Natural killer cell (primary cell): ENCODE measurements at regions not wholly inside any gene's neighbourhood (a gene's known extent, or its start where the extent isn't known, plus 50 kb on each side); places are given as distances from the start of the nearest gene placed in this dataset.

Source experiments
- ATAC-seq, 3 donors: fragments of 150-1000 bp in 2 of 3; fragments of 200-7000 bp in 1 of 3; cut with Tn5 transposase; 1 replicate in 1 of 3; 2 replicates in 2 of 3; pipeline ENCODE4 v1.10.0; 2021; ENCODE audit warnings: mild to moderate bottlenecking in 2 of 3, moderate library complexity in 2 of 3
- DNase-seq, 2 donors: peaks; one replicate each; pipeline versions ENCODE4 v3.0.0 to v3.0.0-alpha.2; 2013 to 2021; ENCODE audit warnings: mixed read lengths in 1 of 2
- H3K27ac ChIP-seq: one replicate; pipeline ENCODE4 v1.5.1; 2013; ENCODE audit warnings: mild to moderate bottlenecking, low read length
- H3K27me3 ChIP-seq: one replicate; pipeline ENCODE4 v1.6.1; 2013; ENCODE audit warnings: low read length; ENCODE audit not compliant: control insufficient read depth, insufficient read depth
- H3K36me3 ChIP-seq: one replicate; pipeline ENCODE4 v1.6.1; 2013; ENCODE audit warnings: low read length; ENCODE audit not compliant: control insufficient read depth, insufficient read depth
- H3K4me1 ChIP-seq: one replicate; pipeline ENCODE4 v1.6.1; 2013; ENCODE audit warnings: low read length; ENCODE audit not compliant: control insufficient read depth, insufficient read depth
- H3K4me3 ChIP-seq: one replicate; pipeline ENCODE4 v1.5.1; 2013; ENCODE audit warnings: low read length
- H3K9me3 ChIP-seq: one replicate; pipeline ENCODE4 v1.6.1; 2013; ENCODE audit warnings: low read length; ENCODE audit not compliant: control insufficient read depth, insufficient read depth
- H3K27ac Mint-ChIP-seq, 2 donors: one replicate each; pipeline ENCODE4 v1.8.0; 2022; ENCODE audit warnings: mild to moderate bottlenecking in 2 of 2, mixed read lengths in 2 of 2, moderate library complexity in 1 of 2
- H3K27me3 Mint-ChIP-seq, 2 donors: one replicate each; pipeline ENCODE4 v1.8.0; 2022; ENCODE audit warnings: low read depth in 2 of 2, mixed read lengths in 2 of 2
- H3K36me3 Mint-ChIP-seq: one replicate; pipeline ENCODE4 v1.8.0; 2022; ENCODE audit warnings: mixed read lengths
- H3K4me1 Mint-ChIP-seq, 2 donors: one replicate each; pipeline ENCODE4 v1.8.0; 2022; ENCODE audit warnings: mixed read lengths in 2 of 2
- H3K4me3 Mint-ChIP-seq: one replicate; pipeline ENCODE4 v1.8.0; 2022; ENCODE audit warnings: mild to moderate bottlenecking, moderate library complexity, mixed read lengths
- H3K9me3 Mint-ChIP-seq, 2 donors: one replicate each; pipeline ENCODE4 v1.8.0; 2022; ENCODE audit warnings: mixed read lengths in 2 of 2
- WGBS: methylation state at CpG from one replicate; pipeline ENCODE4 v1.1.7; 2013; ENCODE audit warnings: missing lambda C conversion rate; ENCODE audit not compliant: insufficient coverage; 5-methylcytosine and 5-hydroxymethylcytosine counted together
- intact Hi-C: fragments of 100-400 bp; cut with micrococcal nuclease; formaldehyde crosslinking; loops from one replicate; pipeline ENCODE4 v1.14.2; 2022
- TF ChIP-seq, protein P1 (sequence below): fragments of 200-600 bp; IDR thresholded peaks from one replicate; pipeline ENCODE4 v1.8.0; 2022; ENCODE audit warnings: antibody characterized with exemption

GRCh38 chr1:25022361-25023189, 92.5 kb upstream of the RUNX3 start:
- Histone ChIP-seq H3K27ac (peak overlapping the region; percentile 100), H3K9me3 (no peaks in the 10 kb centered on the region), H3K4me1 (peaks cover 100% of the 10 kb centered on the region), H3K27me3 (no peaks in the 10 kb centered on the region), H3K36me3 (no peaks in the 10 kb centered on the region), H3K4me3 (peak overlapping the region; percentile 17)
- intact Hi-C loops: loop anchor here (1.0 to 2.0 kb wide), 6 partner anchors 10 to 174 kb away; partner anchors contain the start of gene RUNX3
- peak overlapping the region; percentile 93 to 99 for H3K27ac Mint-ChIP-seq
- TF ChIP-seq, protein P1, sequence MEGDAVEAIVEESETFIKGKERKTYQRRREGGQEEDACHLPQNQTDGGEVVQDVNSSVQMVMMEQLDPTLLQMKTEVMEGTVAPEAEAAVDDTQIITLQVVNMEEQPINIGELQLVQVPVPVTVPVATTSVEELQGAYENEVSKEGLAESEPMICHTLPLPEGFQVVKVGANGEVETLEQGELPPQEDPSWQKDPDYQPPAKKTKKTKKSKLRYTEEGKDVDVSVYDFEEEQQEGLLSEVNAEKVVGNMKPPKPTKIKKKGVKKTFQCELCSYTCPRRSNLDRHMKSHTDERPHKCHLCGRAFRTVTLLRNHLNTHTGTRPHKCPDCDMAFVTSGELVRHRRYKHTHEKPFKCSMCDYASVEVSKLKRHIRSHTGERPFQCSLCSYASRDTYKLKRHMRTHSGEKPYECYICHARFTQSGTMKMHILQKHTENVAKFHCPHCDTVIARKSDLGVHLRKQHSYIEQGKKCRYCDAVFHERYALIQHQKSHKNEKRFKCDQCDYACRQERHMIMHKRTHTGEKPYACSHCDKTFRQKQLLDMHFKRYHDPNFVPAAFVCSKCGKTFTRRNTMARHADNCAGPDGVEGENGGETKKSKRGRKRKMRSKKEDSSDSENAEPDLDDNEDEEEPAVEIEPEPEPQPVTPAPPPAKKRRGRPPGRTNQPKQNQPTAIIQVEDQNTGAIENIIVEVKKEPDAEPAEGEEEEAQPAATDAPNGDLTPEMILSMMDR: no peak
- H3K4me3 Mint-ChIP-seq: peak overlapping the region; percentile 85
- DNase-seq (peak; percentile 90 to 99), ATAC-seq (peak; percentile 79 to 94 (median 86))
- H3K4me1 Mint-ChIP-seq: peaks cover 42 to 71% of the 10 kb centered on the region in 2 donors
- H3K36me3 Mint-ChIP-seq: no peaks in the 10 kb centered on the region
- no peaks in the 10 kb centered on the region for H3K27me3 Mint-ChIP-seq
- no peaks in the 10 kb centered on the region for H3K9me3 Mint-ChIP-seq
- WGBS: 1% methylated on average over 19 of the region's 20 CpGs

DNA sequence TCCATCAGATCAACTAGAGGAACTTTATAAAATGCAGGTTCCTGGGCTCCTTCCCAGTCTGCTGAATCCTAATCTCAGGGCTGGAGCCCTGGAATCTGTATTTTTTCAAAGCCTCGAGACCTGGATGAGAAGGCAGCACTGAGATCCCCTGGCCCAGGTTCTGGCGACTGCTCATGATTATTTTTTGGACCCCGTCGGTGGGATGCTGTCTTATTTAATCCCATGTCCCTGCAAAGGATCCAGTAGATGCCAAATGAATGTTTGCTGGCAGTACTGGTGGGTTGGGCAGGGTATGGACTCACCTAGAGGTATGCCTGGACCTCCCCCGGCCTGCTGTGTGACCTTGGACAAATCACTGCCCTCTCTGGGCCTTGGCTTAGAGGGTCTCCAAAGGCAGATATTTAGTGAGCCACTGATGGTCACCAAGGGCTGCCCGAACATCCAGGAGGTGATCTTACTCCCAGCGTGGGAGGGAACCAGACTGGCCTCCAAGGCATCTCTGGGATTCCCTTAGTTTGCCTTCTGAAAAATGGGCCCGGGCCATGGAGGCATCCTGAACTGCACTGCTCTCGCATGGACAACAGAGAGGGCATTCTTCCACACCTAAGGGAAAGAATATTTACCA, 91.6 kb upstream of the RUNX3 start:
- peaks cover 99% of the 10 kb centered on the region for H3K4me1 ChIP-seq

GRCh38 chr1:25020851-25021590, 90.9 kb upstream of the RUNX3 start:
- Histone ChIP-seq H3K4me3 (no peak overlapping the region), H3K27ac (peak overlapping the region; percentile 100), H3K27me3 (no peaks in the 10 kb centered on the region), H3K36me3 (no peaks in the 10 kb centered on the region), H3K9me3 (no peaks in the 10 kb centered on the region), H3K4me1 (peaks cover 92% of the 10 kb centered on the region)
- Mint-ChIP-seq H3K4me3 (no peak overlapping the region), H3K4me1 (peaks cover 42 to 77% of the 10 kb centered on the region in 2 donors), H3K27ac (peak overlapping the region; percentile 93 to 99), H3K9me3 (no peaks in the 10 kb centered on the region), H3K36me3 (no peaks in the 10 kb centered on the region), H3K27me3 (no peaks in the 10 kb centered on the region)
- DNase-seq: no peak
- TF ChIP-seq, protein P1: no peak
- intact Hi-C loops: no loop called here
- WGBS: 82% methylated on average over 22 of the region's 22 CpGs
- no peak for ATAC-seq

More for the DNA sequence above, 91.6 kb upstream of the RUNX3 start:
- Mint-ChIP-seq H3K4me3 (no peak overlapping the region), H3K9me3 (no peaks in the 10 kb centered on the region), H3K4me1 (peaks cover 42 to 77% of the 10 kb centered on the region in 2 donors), H3K27ac (peak overlapping the region; percentile 93 to 99), H3K36me3 (no peaks in the 10 kb centered on the region), H3K27me3 (no peaks in the 10 kb centered on the region)
- Histone ChIP-seq H3K36me3 (no peaks in the 10 kb centered on the region), H3K27me3 (no peaks in the 10 kb centered on the region), H3K4me3 (no peak overlapping the region), H3K27ac (peak overlapping the region; percentile 100), H3K9me3 (no peaks in the 10 kb centered on the region)
- TF ChIP-seq, protein P1: no peak
- no peak for ATAC-seq
- intact Hi-C loops: loop anchor here (1.0 to 2.0 kb wide), 6 partner anchors 11 to 173 kb away; partner anchors contain the start of gene RUNX3
- WGBS: 84% methylated on average over 9 of the region's 9 CpGs
- DNase-seq: peak in 1 of 2 donors; percentile 43
